AG10803 (cell line): ENCODE measurements at regions not wholly inside any gene's neighbourhood (a gene's known extent, or its start where the extent isn't known, plus 50 kb on each side); places are given as distances from the start of the nearest gene placed in this dataset.

ENCODE experiments used
- DNase-seq: peaks from one replicate; pipeline ENCODE4 v3.0.0; 2010; ENCODE audit warnings: low read depth
- H3K4me3 ChIP-seq: 2 replicates; pipeline ENCODE4 v1.5.1; 2011; ENCODE audit warnings: mild to moderate bottlenecking, low read length, control low read depth
- CTCF ChIP-seq: conservative IDR thresholded peaks from 2 replicates; pipeline ENCODE4 v1.5.1; 2011; ENCODE audit warnings: mild to moderate bottlenecking, low read length, control low read depth, inconsistent platforms

- H3K4me3 ChIP-seq = no peak overlapping the region
- peak; percentile 23 for DNase-seq
- TF ChIP-seq CTCF = no peak
Measured at GRCh38 chr7:106566672-106567071, 94.3 kb downstream of the CCDC71L start.

- DNase-seq = no peak
- TF ChIP-seq CTCF = no peak
- no peak overlapping the region for H3K4me3 ChIP-seq
Measured at GRCh38 chr7:106566196-106566595, 94.8 kb downstream of the CCDC71L start.

GRCh38 chr7:106565428-106565827 is 95.5 kb downstream of the CCDC71L start:
- H3K4me3 ChIP-seq = no peak overlapping the region
- TF ChIP-seq CTCF = no peak
- no peak for DNase-seq

- no peak for TF ChIP-seq CTCF
- peak; percentile 42 for DNase-seq
Measured at GRCh38 chr7:106563466-106564150, 97.3 kb downstream of the CCDC71L start.

GRCh38 chr7:106562711-106563366 is 98.1 kb downstream of the CCDC71L start:
- DNase-seq = no peak
- TF ChIP-seq CTCF = no peak

More at GRCh38 chr7:106563466-106564150, 97.3 kb downstream of the CCDC71L start:
- no peak overlapping the region for H3K4me3 ChIP-seq

GRCh38 chr7:106561666-106562411 is 99.1 kb downstream of the CCDC71L start:
- TF ChIP-seq CTCF = no peak
- no peak overlapping the region for H3K4me3 ChIP-seq
- DNase-seq = no peak

More at GRCh38 chr7:106562711-106563366, 98.1 kb downstream of the CCDC71L start:
- H3K4me3 ChIP-seq = no peak overlapping the region
